Lung (tissue), 11 donors: ENCODE measurements at regions not wholly inside any gene's neighbourhood (a gene's known extent, or its start where the extent isn't known, plus 50 kb on each side); places are given as distances from the start of the nearest gene placed in this dataset.

ENCODE experiments used
- ATAC-seq: fragments of 200-7000 bp; cut with Tn5 transposase; one replicate; pipeline ENCODE4 v1.9.1; 2020; ENCODE audit warnings: moderate number of reproducible peaks; ENCODE audit not compliant: insufficient read depth, low FRiP score
- DNase-seq, 3 donors: peaks; one replicate each; pipeline ENCODE4 v3.0.0-alpha.2; 2013 to 2017
- H3K27ac ChIP-seq, 2 donors: one replicate each; pipeline ENCODE4 v1.5.1; 2013; ENCODE audit warnings: mild to moderate bottlenecking in 2 of 2, moderate library complexity in 2 of 2, control low read depth in 1 of 2, inconsistent platforms in 1 of 2, low read depth in 1 of 2, low read length in 1 of 2
- H3K27me3 ChIP-seq, 3 donors: one replicate each; pipeline ENCODE4 v1.5.1; 2013; ENCODE audit warnings: low read length in 2 of 3; ENCODE audit not compliant: control insufficient read depth in 3 of 3, insufficient read depth in 3 of 3
- H3K36me3 ChIP-seq, 4 donors: one replicate each; pipeline ENCODE4 v1.5.1; 2013; ENCODE audit warnings: low read length in 4 of 4, mild to moderate bottlenecking in 1 of 4, moderate library complexity in 1 of 4; ENCODE audit not compliant: control insufficient read depth in 4 of 4, insufficient read depth in 4 of 4
- H3K4me1 ChIP-seq, 5 donors: one replicate each; pipeline ENCODE4 v1.5.1; 2013; ENCODE audit warnings: low read length in 5 of 5, mild to moderate bottlenecking in 2 of 5, moderate library complexity in 1 of 5; ENCODE audit not compliant: control insufficient read depth in 5 of 5, insufficient read depth in 5 of 5
- H3K4me3 ChIP-seq: one replicate; pipeline ENCODE4 v1.5.1; 2013; ENCODE audit warnings: mild to moderate bottlenecking, control low read depth, moderate library complexity
- H3K9ac ChIP-seq, 2 donors: one replicate each; pipeline ENCODE4 v1.5.1; 2013; ENCODE audit warnings: low read length in 2 of 2, control low read depth in 1 of 2; ENCODE audit not compliant: insufficient read depth in 1 of 2
- H3K9me3 ChIP-seq, 4 donors: one replicate each; pipeline ENCODE4 v1.5.1; 2013; ENCODE audit warnings: low read length in 3 of 4, mild to moderate bottlenecking in 1 of 4, moderate library complexity in 1 of 4; ENCODE audit not compliant: control insufficient read depth in 4 of 4, insufficient read depth in 3 of 4
- WGBS, 2 donors: extraction: QIAGEN DNeasy Blood & Tissue Kit; methylation state at CpG; one replicate each; pipeline ENCODE4 v1.1.7; 2013; 5-methylcytosine and 5-hydroxymethylcytosine counted together
- TF ChIP-seq, protein P1 (sequence below): IDR thresholded peaks from 2 replicates; pipeline ENCODE4 v1.5.1; 2012; ENCODE audit warnings: mild to moderate bottlenecking; ENCODE audit errors: control extremely low read depth, extremely low read depth
- donor health status: control.
- donor health status: control.
- donor health status: Bipolar disorder and iron deficiency.
- donor health status: healthy.
- donor health status: DM: yes; HTN: yes; CAD: no.

DNA sequence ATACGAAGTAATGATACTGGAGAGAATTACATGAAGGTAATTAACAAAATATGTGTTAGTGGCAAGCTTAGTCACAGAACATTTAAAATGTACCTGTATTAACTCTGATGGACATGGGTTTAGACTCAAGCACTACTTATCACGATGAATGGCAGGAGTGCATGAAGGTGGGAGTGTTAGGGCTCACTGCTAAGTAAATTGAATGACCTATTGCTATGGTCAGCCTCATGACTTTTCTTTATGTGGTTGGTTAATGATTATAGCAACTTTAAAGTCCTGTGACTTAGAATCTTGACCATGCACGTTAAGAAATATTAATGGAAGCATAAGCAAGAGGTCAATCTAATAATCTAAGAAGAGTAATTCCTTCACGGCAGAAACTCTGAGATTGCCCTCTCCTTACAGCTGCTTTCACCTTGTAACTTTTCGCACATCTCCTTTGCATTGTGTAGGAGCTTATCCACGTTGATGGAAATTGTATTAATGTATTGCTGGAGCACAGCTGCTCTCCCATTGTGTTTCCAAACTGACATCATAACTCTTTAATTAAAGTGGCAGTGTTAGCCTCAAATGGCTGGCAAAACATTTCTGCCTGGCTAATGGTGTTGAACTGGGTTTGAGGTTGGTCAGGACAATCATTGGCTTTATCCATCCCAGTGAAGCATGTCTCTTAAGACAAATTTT is 114.5 kb downstream of the RXFP2 start:
- H3K4me1 ChIP-seq = peaks cover 0 to 17% (median 0%) of the 10 kb centered on the region in 5 donors
- WGBS, 2 donors = 78 to 83% methylated on average over 6 of the region's 6 CpGs
- no peaks in the 10 kb centered on the region for H3K9me3 ChIP-seq
- no peak for ATAC-seq
- H3K27ac ChIP-seq = no peak overlapping the region
- H3K27me3 ChIP-seq = peaks cover 0 to 2% (median 0%) of the 10 kb centered on the region in 3 donors
- H3K36me3 ChIP-seq = no peaks in the 10 kb centered on the region
- no peak for DNase-seq
- H3K4me3 ChIP-seq = no peak overlapping the region
- no peak overlapping the region for H3K9ac ChIP-seq
- TF ChIP-seq, protein P1, sequence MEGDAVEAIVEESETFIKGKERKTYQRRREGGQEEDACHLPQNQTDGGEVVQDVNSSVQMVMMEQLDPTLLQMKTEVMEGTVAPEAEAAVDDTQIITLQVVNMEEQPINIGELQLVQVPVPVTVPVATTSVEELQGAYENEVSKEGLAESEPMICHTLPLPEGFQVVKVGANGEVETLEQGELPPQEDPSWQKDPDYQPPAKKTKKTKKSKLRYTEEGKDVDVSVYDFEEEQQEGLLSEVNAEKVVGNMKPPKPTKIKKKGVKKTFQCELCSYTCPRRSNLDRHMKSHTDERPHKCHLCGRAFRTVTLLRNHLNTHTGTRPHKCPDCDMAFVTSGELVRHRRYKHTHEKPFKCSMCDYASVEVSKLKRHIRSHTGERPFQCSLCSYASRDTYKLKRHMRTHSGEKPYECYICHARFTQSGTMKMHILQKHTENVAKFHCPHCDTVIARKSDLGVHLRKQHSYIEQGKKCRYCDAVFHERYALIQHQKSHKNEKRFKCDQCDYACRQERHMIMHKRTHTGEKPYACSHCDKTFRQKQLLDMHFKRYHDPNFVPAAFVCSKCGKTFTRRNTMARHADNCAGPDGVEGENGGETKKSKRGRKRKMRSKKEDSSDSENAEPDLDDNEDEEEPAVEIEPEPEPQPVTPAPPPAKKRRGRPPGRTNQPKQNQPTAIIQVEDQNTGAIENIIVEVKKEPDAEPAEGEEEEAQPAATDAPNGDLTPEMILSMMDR = no peak

- 49 to 68% methylated on average over 5 of the region's 5 CpGs for WGBS, 2 donors
- Histone ChIP-seq H3K36me3 (no peaks in the 10 kb centered on the region), H3K9ac (peak overlapping the region in 1 of 2 donors; percentile 71), H3K4me3 (no peak overlapping the region), H3K27ac (peak overlapping the region in 1 of 2 donors; percentile 45), H3K27me3 (no peaks in the 10 kb centered on the region), H3K4me1 (peaks cover 0 to 34% (median 18%) of the 10 kb centered on the region in 5 donors), H3K9me3 (no peaks in the 10 kb centered on the region)
- ATAC-seq (no peak), DNase-seq (peak; percentile 23 to 65 (median 62))
- TF ChIP-seq, protein P1 = no peak
Measured at GRCh38 chr13:31859571-31859970, 120.2 kb downstream of the RXFP2 start.

DNA sequence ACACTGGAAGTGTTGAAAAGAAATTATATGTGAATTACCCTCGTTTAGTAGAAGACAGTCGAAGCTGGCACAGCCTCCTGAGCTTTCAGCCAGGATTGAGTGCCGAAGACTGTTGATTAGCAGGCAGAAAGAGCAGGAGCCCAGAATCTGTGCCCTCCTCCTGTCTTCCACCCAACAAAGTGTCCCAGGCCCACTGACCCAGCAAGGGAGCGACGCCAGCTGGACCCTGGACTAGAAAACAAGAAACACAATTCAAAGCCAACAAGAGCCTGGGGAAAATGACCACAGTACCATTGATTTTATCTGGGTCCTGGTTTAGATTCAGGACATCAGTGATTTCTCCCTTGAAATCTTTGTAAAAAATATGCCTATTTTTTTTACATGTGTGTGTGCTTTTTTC is 120.7 kb downstream of the RXFP2 start:
- peak; percentile 59 to 70 (median 70) for DNase-seq
- H3K27ac ChIP-seq = peak overlapping the region in 1 of 2 donors; percentile 3

More for the DNA sequence above, 120.7 kb downstream of the RXFP2 start:
- Histone ChIP-seq H3K9me3 (no peaks in the 10 kb centered on the region), H3K4me1 (peaks cover 0 to 34% (median 18%) of the 10 kb centered on the region in 5 donors), H3K9ac (peak overlapping the region in 1 of 2 donors; percentile 71), H3K36me3 (no peaks in the 10 kb centered on the region), H3K27me3 (no peaks in the 10 kb centered on the region), H3K4me3 (no peak overlapping the region)
- TF ChIP-seq, protein P1 = no peak
- 70 to 81% methylated on average over 5 of the region's 5 CpGs for WGBS, 2 donors
- no peak for ATAC-seq
